ENCODE measurements at regions not wholly inside any gene's neighbourhood (a gene's known extent, or its start where the extent isn't known, plus 50 kb on each side); places are given as distances from the start of the nearest gene placed in this dataset.

- Histone ChIP-seq H3K27me3 (peaks cover 0 to 35% of the 10 kb centered on the region in 2 donors), H3K9me3 (peaks cover 0 to 4% of the 10 kb centered on the region in 2 donors), H3K4me3 (no peak overlapping the region), H3K27ac (no peak overlapping the region), H3K36me3 (no peaks in the 10 kb centered on the region), H3K4me1 (no peaks in the 10 kb centered on the region)
- no peak for TF ChIP-seq CTCF (IDR thresholded peaks at IDR 0.05)
- no peak for ATAC-seq
- peak in 1 of 4 donors; percentile 50 for DNase-seq
- intact Hi-C loops (cut with DNase I), result no loop called here
These were observed 222.7 kb upstream of the SOX1 start for GRCh38 chr13:111844222-111844671.

GRCh38 chr13:111844682-111845081, 222.3 kb upstream of the SOX1 start:
- TF ChIP-seq CTCF (IDR thresholded peaks at IDR 0.05), result no peak
- H3K27ac ChIP-seq, result no peak overlapping the region
- no peak for DNase-seq
- no peak for ATAC-seq
- H3K4me1 ChIP-seq, result no peaks in the 10 kb centered on the region
- intact Hi-C loops (cut with DNase I), result no loop called here
- peaks cover 0 to 39% of the 10 kb centered on the region in 2 donors for H3K27me3 ChIP-seq
- no peak overlapping the region for H3K4me3 ChIP-seq
- no peaks in the 10 kb centered on the region for H3K36me3 ChIP-seq
- H3K9me3 ChIP-seq, result peaks cover 0 to 4% of the 10 kb centered on the region in 2 donors

GRCh38 chr13:111845621-111846351, 221.2 kb upstream of the SOX1 start:
- Histone ChIP-seq H3K9me3 (peaks cover 0 to 4% of the 10 kb centered on the region in 2 donors), H3K27ac (no peak overlapping the region), H3K4me3 (no peak overlapping the region), H3K4me1 (no peaks in the 10 kb centered on the region), H3K36me3 (no peaks in the 10 kb centered on the region), H3K27me3 (peaks cover 0 to 50% of the 10 kb centered on the region in 2 donors)
- intact Hi-C loops (cut with DNase I), result no loop called here
- DNase-seq (peak in 1 of 4 donors; percentile 74), ATAC-seq (no peak)
- TF ChIP-seq CTCF (IDR thresholded peaks at IDR 0.05), result no peak

- no peak for TF ChIP-seq CTCF (IDR thresholded peaks at IDR 0.05)
- Histone ChIP-seq H3K27me3 (peaks cover 0 to 56% of the 10 kb centered on the region in 2 donors), H3K4me1 (no peaks in the 10 kb centered on the region), H3K4me3 (no peak overlapping the region), H3K27ac (no peak overlapping the region), H3K36me3 (no peaks in the 10 kb centered on the region), H3K9me3 (peaks cover 0 to 4% of the 10 kb centered on the region in 2 donors)
- DNase-seq (no peak), ATAC-seq (no peak)
- intact Hi-C loops (cut with DNase I), result no loop called here
These were observed 220.4 kb upstream of the SOX1 start for GRCh38 chr13:111846391-111847159.

- Histone ChIP-seq H3K4me1 (no peaks in the 10 kb centered on the region), H3K36me3 (no peaks in the 10 kb centered on the region), H3K9me3 (peaks cover 0 to 4% of the 10 kb centered on the region in 2 donors), H3K27ac (no peak overlapping the region), H3K27me3 (peaks cover 0 to 69% of the 10 kb centered on the region in 2 donors), H3K4me3 (no peak overlapping the region)
- no peak for TF ChIP-seq CTCF (IDR thresholded peaks at IDR 0.05)
- ATAC-seq, result no peak
- intact Hi-C loops (cut with DNase I), result no loop called here
- DNase-seq, result no peak
These were observed 219.0 kb upstream of the SOX1 start for GRCh38 chr13:111847964-111848363.
